ENCODE measurements at regions not wholly inside any gene's neighbourhood (a gene's known extent, or its start where the extent isn't known, plus 50 kb on each side); places are given as distances from the start of the nearest gene placed in this dataset.

- H3K4me1 ChIP-seq, result peaks cover 22% of the 10 kb centered on the region
- H3K27ac ChIP-seq, result no peak overlapping the region
- intact Hi-C loops (cut with DNase I), result no loop called here
- H3K36me3 ChIP-seq (replicated peaks in 1 of 2; ENCODE audit: insufficient read depth in 1 of 2, low read depth in 2 of 2), result no peaks in the 10 kb centered on the region
- no peaks in the 10 kb centered on the region for H3K9me3 ChIP-seq
- no peak overlapping the region for H3K4me3 ChIP-seq
- no peak for DNase-seq
- 84 to 86% methylated on average over 6 to 14 of the region's 22 CpGs for WGBS, 2 donors
- no peak for TF ChIP-seq POLR2A (IDR thresholded peaks at IDR 0.05)
- TF ChIP-seq, protein P1, sequence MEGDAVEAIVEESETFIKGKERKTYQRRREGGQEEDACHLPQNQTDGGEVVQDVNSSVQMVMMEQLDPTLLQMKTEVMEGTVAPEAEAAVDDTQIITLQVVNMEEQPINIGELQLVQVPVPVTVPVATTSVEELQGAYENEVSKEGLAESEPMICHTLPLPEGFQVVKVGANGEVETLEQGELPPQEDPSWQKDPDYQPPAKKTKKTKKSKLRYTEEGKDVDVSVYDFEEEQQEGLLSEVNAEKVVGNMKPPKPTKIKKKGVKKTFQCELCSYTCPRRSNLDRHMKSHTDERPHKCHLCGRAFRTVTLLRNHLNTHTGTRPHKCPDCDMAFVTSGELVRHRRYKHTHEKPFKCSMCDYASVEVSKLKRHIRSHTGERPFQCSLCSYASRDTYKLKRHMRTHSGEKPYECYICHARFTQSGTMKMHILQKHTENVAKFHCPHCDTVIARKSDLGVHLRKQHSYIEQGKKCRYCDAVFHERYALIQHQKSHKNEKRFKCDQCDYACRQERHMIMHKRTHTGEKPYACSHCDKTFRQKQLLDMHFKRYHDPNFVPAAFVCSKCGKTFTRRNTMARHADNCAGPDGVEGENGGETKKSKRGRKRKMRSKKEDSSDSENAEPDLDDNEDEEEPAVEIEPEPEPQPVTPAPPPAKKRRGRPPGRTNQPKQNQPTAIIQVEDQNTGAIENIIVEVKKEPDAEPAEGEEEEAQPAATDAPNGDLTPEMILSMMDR (IDR thresholded peaks at IDR 0.05), result no peak
- H3K27me3 ChIP-seq, result no peaks in the 10 kb centered on the region
- no peak for ATAC-seq
Observed at GRCh38 chr16:85366031-85366763, 246.9 kb upstream of the GSE1 start.

DNA sequence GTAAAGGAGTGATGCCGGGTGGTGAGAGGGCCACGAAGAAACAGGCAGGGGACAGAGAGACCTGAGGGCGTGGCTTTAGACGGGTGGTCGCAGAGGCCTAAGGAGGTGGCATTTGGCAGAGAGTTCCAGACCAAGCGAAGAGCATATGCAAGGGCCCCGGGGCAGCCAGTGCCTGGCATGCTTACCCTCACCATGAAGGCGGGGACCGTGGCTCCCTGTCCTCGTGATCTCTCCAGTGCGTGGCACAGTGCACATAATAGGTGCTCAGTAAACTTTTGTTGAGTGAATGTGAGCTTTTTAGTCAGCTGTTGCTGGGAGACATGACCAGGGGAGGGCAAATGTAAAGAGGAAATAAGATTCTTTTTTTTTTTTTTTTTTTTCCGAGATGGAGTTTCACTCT is 245.6 kb upstream of the GSE1 start:
- Histone ChIP-seq H3K4me3 (no peak overlapping the region), H3K4me1 (peaks cover 9% of the 10 kb centered on the region), H3K27ac (no peak overlapping the region), H3K27me3 (no peaks in the 10 kb centered on the region), H3K9me3 (no peaks in the 10 kb centered on the region), H3K36me3 (replicated peaks in 1 of 2; ENCODE audit: insufficient read depth in 1 of 2, low read depth in 2 of 2) (no peaks in the 10 kb centered on the region)
- no peak for TF ChIP-seq POLR2A (IDR thresholded peaks at IDR 0.05)
- TF ChIP-seq, protein P1 (IDR thresholded peaks at IDR 0.05), result no peak
- DNase-seq, result no peak
- ATAC-seq, result no peak
- 91 to 95% methylated on average over 12 of the region's 12 CpGs for WGBS, 2 donors
- intact Hi-C loops (cut with DNase I), result no loop called here

GRCh38 chr16:85369060-85369459 is 244.1 kb upstream of the GSE1 start:
- TF ChIP-seq POLR2A (IDR thresholded peaks at IDR 0.05), result no peak
- TF ChIP-seq, protein P1 (IDR thresholded peaks at IDR 0.05), result no peak
- Histone ChIP-seq H3K4me3 (no peak overlapping the region), H3K4me1 (peaks cover 7% of the 10 kb centered on the region), H3K9me3 (no peaks in the 10 kb centered on the region), H3K27ac (no peak overlapping the region), H3K27me3 (no peaks in the 10 kb centered on the region), H3K36me3 (replicated peaks in 1 of 2; ENCODE audit: insufficient read depth in 1 of 2, low read depth in 2 of 2) (no peaks in the 10 kb centered on the region)
- WGBS, 2 donors, result 83 to 89% methylated on average over 7 of the region's 7 CpGs
- intact Hi-C loops (cut with DNase I), result no loop called here
- ATAC-seq (no peak), DNase-seq (no peak)

DNA sequence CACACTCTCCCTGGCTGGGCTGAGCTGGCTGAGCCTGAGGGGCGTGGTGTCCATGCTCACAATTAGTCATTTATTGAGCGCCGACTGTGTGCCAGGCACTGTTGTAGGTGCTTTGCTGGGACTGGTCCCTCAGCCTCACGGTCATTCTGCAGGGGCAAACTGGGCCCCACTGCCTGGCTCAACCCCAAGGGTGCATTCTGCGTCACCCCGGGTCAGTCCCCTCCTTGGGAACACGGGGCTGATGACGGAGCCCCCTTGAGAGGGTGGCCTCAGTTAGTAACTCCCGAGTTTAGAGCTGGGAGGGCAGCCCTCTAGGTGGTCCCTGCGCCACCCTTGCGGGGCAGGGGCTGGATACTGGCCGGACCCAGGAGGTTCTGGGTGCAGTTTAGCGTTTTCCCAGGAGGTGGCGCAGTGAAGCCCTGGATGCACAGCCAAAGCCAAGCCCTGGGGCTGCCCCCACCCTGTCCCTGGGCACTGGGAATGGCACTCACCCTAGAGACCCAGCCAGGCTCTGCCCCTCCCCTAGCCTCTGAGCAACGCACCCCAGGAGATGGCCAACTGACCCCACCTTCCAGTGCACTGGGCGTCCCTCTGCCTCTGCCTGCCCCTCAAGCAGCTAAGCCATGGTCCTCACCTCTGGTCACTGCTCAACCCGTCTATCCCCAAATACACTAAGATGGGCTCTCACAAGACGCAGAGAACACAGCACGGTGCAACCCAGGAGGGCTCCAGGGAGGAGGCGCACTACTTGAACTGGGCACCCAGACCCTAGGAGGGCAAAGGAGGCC is 243.2 kb upstream of the GSE1 start:
- ATAC-seq (peak; percentile 60), DNase-seq (peak; percentile 46 to 74 (median 62))
- H3K27ac ChIP-seq, result no peak overlapping the region
- no peaks in the 10 kb centered on the region for H3K27me3 ChIP-seq
- WGBS, 2 donors, result 41 to 55% methylated on average over 8 to 20 of the region's 20 CpGs
- intact Hi-C loops (cut with DNase I), result no loop called here
- H3K9me3 ChIP-seq, result no peaks in the 10 kb centered on the region
- peaks cover 7% of the 10 kb centered on the region for H3K4me1 ChIP-seq
- H3K4me3 ChIP-seq, result no peak overlapping the region
- no peaks in the 10 kb centered on the region for H3K36me3 ChIP-seq (replicated peaks in 1 of 2; ENCODE audit: insufficient read depth in 1 of 2, low read depth in 2 of 2)
- TF ChIP-seq, protein P1 (IDR thresholded peaks at IDR 0.05), result peak; percentile 48 to 73 (median 58)
- TF ChIP-seq POLR2A (IDR thresholded peaks at IDR 0.05), result no peak

Measured in body of pancreas (tissue), 4 donors.